ENCODE measurements at regions not wholly inside any gene's neighbourhood (a gene's known extent, or its start where the extent isn't known, plus 50 kb on each side); places are given as distances from the start of the nearest gene placed in this dataset.
A peak's percentile ranks its signal among the peaks of the same experiment; 100 is the strongest.

DNA sequence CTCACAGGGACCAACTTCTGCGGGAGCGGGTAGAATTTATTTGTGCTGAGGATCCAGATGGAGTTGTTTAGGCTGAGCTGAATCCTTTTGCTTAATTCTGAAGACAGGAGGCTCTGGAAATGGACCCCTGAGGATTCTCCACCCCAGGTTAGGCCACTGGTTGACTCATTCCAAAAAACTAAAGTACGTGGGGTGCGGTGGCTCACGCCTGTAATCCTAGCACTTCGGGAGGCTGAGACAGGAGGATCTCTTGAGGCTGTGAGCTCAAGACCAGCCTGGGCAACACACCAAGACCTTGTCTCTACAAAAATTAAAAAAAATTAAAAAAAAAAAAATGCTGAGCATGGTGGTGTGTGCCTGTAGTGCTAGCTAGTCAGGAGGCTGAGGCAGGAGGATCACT is 76.3 kb upstream of the MAP1LC3B2 start:
- H3K36me3 ChIP-seq (ENCODE audit: control insufficient read depth, insufficient read depth, low read length) = no peaks in the 10 kb centered on the region
- H3K9me3 ChIP-seq (ENCODE audit: control insufficient read depth, insufficient read depth, low read depth, low read length) = no peaks in the 10 kb centered on the region
- no peak overlapping the region for H3K4me2 ChIP-seq (ENCODE audit: extremely low read depth, insufficient read depth, low read length)
- H2AFZ ChIP-seq (ENCODE audit: low read length) = no peak overlapping the region
- no peak overlapping the region for H3K4me3 ChIP-seq (replicated peaks in 1 of 4; ENCODE audit: control extremely low read depth in 1 of 4, insufficient read depth in 1 of 4, low read depth in 3 of 4, low read length in 4 of 4)
- DNase-seq (ENCODE audit: low read depth in 2 of 2) = no peak
- H3K79me2 ChIP-seq (ENCODE audit: control insufficient read depth, insufficient read depth, low read length) = no peaks in the 10 kb centered on the region
- H3K4me1 ChIP-seq (ENCODE audit: control insufficient read depth, extremely low read depth, insufficient read depth, low read length) = no peaks in the 10 kb centered on the region
- H3K27me3 ChIP-seq (ENCODE audit: control insufficient read depth, insufficient read depth, low read length) = peaks cover 6% of the 10 kb centered on the region
- no peaks in the 10 kb centered on the region for H4K20me1 ChIP-seq (ENCODE audit: control insufficient read depth, extremely low read depth, insufficient read depth, low read length)
- no peak overlapping the region for H3K9ac ChIP-seq (ENCODE audit: insufficient read depth, low read length)
- H3K27ac ChIP-seq (ENCODE audit: insufficient read depth, low read length) = no peak overlapping the region
- TF ChIP-seq, protein P1, sequence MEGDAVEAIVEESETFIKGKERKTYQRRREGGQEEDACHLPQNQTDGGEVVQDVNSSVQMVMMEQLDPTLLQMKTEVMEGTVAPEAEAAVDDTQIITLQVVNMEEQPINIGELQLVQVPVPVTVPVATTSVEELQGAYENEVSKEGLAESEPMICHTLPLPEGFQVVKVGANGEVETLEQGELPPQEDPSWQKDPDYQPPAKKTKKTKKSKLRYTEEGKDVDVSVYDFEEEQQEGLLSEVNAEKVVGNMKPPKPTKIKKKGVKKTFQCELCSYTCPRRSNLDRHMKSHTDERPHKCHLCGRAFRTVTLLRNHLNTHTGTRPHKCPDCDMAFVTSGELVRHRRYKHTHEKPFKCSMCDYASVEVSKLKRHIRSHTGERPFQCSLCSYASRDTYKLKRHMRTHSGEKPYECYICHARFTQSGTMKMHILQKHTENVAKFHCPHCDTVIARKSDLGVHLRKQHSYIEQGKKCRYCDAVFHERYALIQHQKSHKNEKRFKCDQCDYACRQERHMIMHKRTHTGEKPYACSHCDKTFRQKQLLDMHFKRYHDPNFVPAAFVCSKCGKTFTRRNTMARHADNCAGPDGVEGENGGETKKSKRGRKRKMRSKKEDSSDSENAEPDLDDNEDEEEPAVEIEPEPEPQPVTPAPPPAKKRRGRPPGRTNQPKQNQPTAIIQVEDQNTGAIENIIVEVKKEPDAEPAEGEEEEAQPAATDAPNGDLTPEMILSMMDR (conservative IDR thresholded peaks at IDR 0.05 in 1 of 2, IDR thresholded peaks at IDR 0.05 in 1 of 2; ENCODE audit: low read depth in 1 of 2, low read length in 2 of 2) = no peak
- no peak for TF ChIP-seq EZH2 (IDR thresholded peaks at IDR 0.05; ENCODE audit: low read length, missing control alignments)

DNA sequence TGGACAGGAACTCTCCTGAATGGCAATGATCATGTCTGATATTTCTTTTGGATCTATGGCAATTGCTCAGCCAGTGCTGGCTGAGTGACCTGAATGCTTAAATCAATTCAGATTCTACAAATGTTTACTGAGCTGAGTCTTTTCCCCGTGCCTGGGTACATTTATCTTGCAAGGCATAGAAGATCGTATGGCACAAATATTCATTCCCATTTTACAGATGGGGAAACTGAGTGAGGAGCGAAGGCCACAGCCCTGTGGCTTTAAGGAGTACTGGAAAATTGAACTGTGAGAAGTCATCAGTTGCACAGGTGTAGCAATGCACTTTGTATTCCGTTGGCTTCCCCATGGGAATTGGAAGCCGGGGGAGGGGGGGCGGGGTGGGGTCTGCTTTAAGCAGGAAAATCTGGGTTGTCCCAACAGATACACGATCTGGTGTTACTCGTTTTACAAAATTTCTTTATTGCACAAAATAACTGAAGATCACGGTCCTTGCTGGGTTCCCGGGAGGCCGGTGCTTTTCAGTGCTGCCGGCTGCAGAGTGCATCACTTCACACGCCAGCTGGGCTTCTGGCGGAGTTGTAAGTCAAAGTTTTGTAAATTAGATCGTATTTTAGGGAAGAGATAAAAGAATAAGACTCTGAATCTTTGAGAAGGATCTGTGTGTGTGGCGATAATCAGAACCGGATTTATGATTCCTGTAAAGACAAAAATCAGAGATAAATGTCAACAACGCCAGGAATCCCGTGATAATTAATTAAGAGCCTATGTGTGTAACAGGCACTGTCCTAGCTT is 75.0 kb upstream of the MAP1LC3B2 start:
- Histone ChIP-seq H3K36me3 (ENCODE audit: control insufficient read depth, insufficient read depth, low read length) (no peaks in the 10 kb centered on the region), H3K79me2 (ENCODE audit: control insufficient read depth, insufficient read depth, low read length) (no peaks in the 10 kb centered on the region), H3K4me2 (ENCODE audit: extremely low read depth, insufficient read depth, low read length) (no peak overlapping the region), H3K9me3 (ENCODE audit: control insufficient read depth, insufficient read depth, low read depth, low read length) (no peaks in the 10 kb centered on the region), H3K4me1 (ENCODE audit: control insufficient read depth, extremely low read depth, insufficient read depth, low read length) (no peaks in the 10 kb centered on the region), H4K20me1 (ENCODE audit: control insufficient read depth, extremely low read depth, insufficient read depth, low read length) (no peaks in the 10 kb centered on the region), H3K27ac (ENCODE audit: insufficient read depth, low read length) (no peak overlapping the region), H3K27me3 (ENCODE audit: control insufficient read depth, insufficient read depth, low read length) (peaks cover 4% of the 10 kb centered on the region), H2AFZ (ENCODE audit: low read length) (no peak overlapping the region), H3K9ac (ENCODE audit: insufficient read depth, low read length) (no peak overlapping the region), H3K4me3 (replicated peaks in 1 of 4; ENCODE audit: control extremely low read depth in 1 of 4, insufficient read depth in 1 of 4, low read depth in 3 of 4, low read length in 4 of 4) (no peak overlapping the region)
- TF ChIP-seq, protein P1 (conservative IDR thresholded peaks at IDR 0.05 in 1 of 2, IDR thresholded peaks at IDR 0.05 in 1 of 2; ENCODE audit: low read depth in 1 of 2, low read length in 2 of 2) = no peak
- no peak for TF ChIP-seq EZH2 (IDR thresholded peaks at IDR 0.05; ENCODE audit: low read length, missing control alignments)
- peak in 1 of 2 donors; percentile 15 for DNase-seq (ENCODE audit: low read depth in 2 of 2)

DNA sequence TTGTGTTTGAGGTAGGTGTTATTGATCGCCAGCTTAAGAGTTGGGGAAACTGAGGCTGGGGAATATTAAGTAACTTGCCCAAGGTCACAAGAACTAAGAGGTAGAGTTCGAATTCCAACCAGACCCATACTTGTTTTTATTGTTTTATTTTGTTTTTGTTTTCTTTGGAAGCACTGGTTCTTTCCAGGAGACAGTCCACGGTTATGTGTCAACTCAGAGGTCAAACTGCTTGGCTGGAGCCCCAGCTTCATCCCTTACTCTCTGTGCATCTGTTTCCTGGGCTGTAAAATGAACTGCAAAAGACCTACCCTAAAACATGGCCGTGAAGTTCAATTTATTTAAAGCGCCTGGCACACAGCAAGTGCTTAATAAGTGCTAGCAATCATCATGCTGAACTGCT is 74.4 kb upstream of the MAP1LC3B2 start:
- peaks cover 4% of the 10 kb centered on the region for H3K27me3 ChIP-seq (ENCODE audit: control insufficient read depth, insufficient read depth, low read length)
- H2AFZ ChIP-seq (ENCODE audit: low read length) = no peak overlapping the region
- H3K4me2 ChIP-seq (ENCODE audit: extremely low read depth, insufficient read depth, low read length) = no peak overlapping the region
- peak in 1 of 2 donors; percentile 28 for DNase-seq (ENCODE audit: low read depth in 2 of 2)
- H4K20me1 ChIP-seq (ENCODE audit: control insufficient read depth, extremely low read depth, insufficient read depth, low read length) = no peaks in the 10 kb centered on the region
- H3K4me1 ChIP-seq (ENCODE audit: control insufficient read depth, extremely low read depth, insufficient read depth, low read length) = no peaks in the 10 kb centered on the region
- H3K4me3 ChIP-seq (replicated peaks in 1 of 4; ENCODE audit: control extremely low read depth in 1 of 4, insufficient read depth in 1 of 4, low read depth in 3 of 4, low read length in 4 of 4) = no peak overlapping the region
- no peaks in the 10 kb centered on the region for H3K9me3 ChIP-seq (ENCODE audit: control insufficient read depth, insufficient read depth, low read depth, low read length)
- no peaks in the 10 kb centered on the region for H3K36me3 ChIP-seq (ENCODE audit: control insufficient read depth, insufficient read depth, low read length)
- no peak for TF ChIP-seq EZH2 (IDR thresholded peaks at IDR 0.05; ENCODE audit: low read length, missing control alignments)
- TF ChIP-seq, protein P1 (conservative IDR thresholded peaks at IDR 0.05 in 1 of 2, IDR thresholded peaks at IDR 0.05 in 1 of 2; ENCODE audit: low read depth in 1 of 2, low read length in 2 of 2) = no peak
- no peaks in the 10 kb centered on the region for H3K79me2 ChIP-seq (ENCODE audit: control insufficient read depth, insufficient read depth, low read length)
- no peak overlapping the region for H3K27ac ChIP-seq (ENCODE audit: insufficient read depth, low read length)
- no peak overlapping the region for H3K9ac ChIP-seq (ENCODE audit: insufficient read depth, low read length)

Measured in fibroblast of lung (primary cell).